ENCODE measurements at regions not wholly inside any gene's neighbourhood (a gene's known extent, or its start where the extent isn't known, plus 50 kb on each side); places are given as distances from the start of the nearest gene placed in this dataset.

GRCh38 chr10:6694447-6695140, 114.5 kb upstream of the PRKCQ start:
- no peak for DNase-seq
- intact Hi-C loops (cut with DNase I; ENCODE audit: low total_unique reads), result no loop called here
- H3K27ac ChIP-seq, result no peak overlapping the region
- no peaks in the 10 kb centered on the region for H3K36me3 ChIP-seq
- WGBS, 5 donors, result 66 to 86% (median 78%) methylated on average over 8 of the region's 8 CpGs
- H3K4me1 ChIP-seq, result no peaks in the 10 kb centered on the region
- H3K4me3 ChIP-seq, result no peak overlapping the region
- peaks cover 0 to 6% (median 0%) of the 10 kb centered on the region in 7 donors for H3K27me3 ChIP-seq (replicated peaks in 1 of 7)
- no peak for TF ChIP-seq POLR2AphosphoS5 (IDR thresholded peaks at IDR 0.05)
- no peak for TF ChIP-seq CTCF (IDR thresholded peaks at IDR 0.05 in 8 of 11, conservative IDR thresholded peaks at IDR 0.05 in 3 of 11)
- TF ChIP-seq POLR2A (IDR thresholded peaks at IDR 0.05), result no peak
- H3K9me3 ChIP-seq, result no peaks in the 10 kb centered on the region

GRCh38 chr10:6692856-6693255, 112.8 kb upstream of the PRKCQ start:
- no peak for DNase-seq
- intact Hi-C loops (cut with DNase I; ENCODE audit: low total_unique reads), result no loop called here
- Histone ChIP-seq H3K4me3 (no peak overlapping the region), H3K36me3 (no peaks in the 10 kb centered on the region), H3K27ac (no peak overlapping the region), H3K4me1 (no peaks in the 10 kb centered on the region), H3K27me3 (replicated peaks in 1 of 7) (peaks cover 0 to 10% (median 0%) of the 10 kb centered on the region in 7 donors), H3K9me3 (no peaks in the 10 kb centered on the region)
- 77 to 97% (median 84%) methylated on average over 7 of the region's 7 CpGs for WGBS, 5 donors
- TF ChIP-seq POLR2AphosphoS5 (IDR thresholded peaks at IDR 0.05) (no peak), CTCF (IDR thresholded peaks at IDR 0.05 in 8 of 11, conservative IDR thresholded peaks at IDR 0.05 in 3 of 11) (no peak), POLR2A (IDR thresholded peaks at IDR 0.05) (no peak)

GRCh38 chr10:6692103-6692502, 112.0 kb upstream of the PRKCQ start:
- TF ChIP-seq CTCF (IDR thresholded peaks at IDR 0.05 in 8 of 11, conservative IDR thresholded peaks at IDR 0.05 in 3 of 11) (no peak), POLR2AphosphoS5 (IDR thresholded peaks at IDR 0.05) (no peak), POLR2A (IDR thresholded peaks at IDR 0.05) (no peak)
- intact Hi-C loops (cut with DNase I; ENCODE audit: low total_unique reads), result no loop called here
- Histone ChIP-seq H3K9me3 (no peaks in the 10 kb centered on the region), H3K36me3 (no peaks in the 10 kb centered on the region), H3K27me3 (replicated peaks in 1 of 7) (peaks cover 0 to 10% (median 0%) of the 10 kb centered on the region in 7 donors), H3K27ac (no peak overlapping the region), H3K4me1 (no peaks in the 10 kb centered on the region), H3K4me3 (no peak overlapping the region)
- 77 to 97% (median 82%) methylated on average over 2 of the region's 2 CpGs for WGBS, 5 donors
- no peak for DNase-seq

- WGBS, 5 donors, result 55 to 76% (median 67%) methylated on average over 5 of the region's 5 CpGs
- intact Hi-C loops (cut with DNase I; ENCODE audit: low total_unique reads), result no loop called here
These were observed 109.0 kb upstream of the PRKCQ start for GRCh38 chr10:6689036-6689435.

More at GRCh38 chr10:6689036-6689435, 109.0 kb upstream of the PRKCQ start:
- Histone ChIP-seq H3K27ac (no peak overlapping the region), H3K27me3 (replicated peaks in 1 of 7) (peaks cover 0 to 13% (median 0%) of the 10 kb centered on the region in 7 donors), H3K4me1 (no peaks in the 10 kb centered on the region), H3K4me3 (no peak overlapping the region), H3K36me3 (no peaks in the 10 kb centered on the region), H3K9me3 (no peaks in the 10 kb centered on the region)
- TF ChIP-seq CTCF (IDR thresholded peaks at IDR 0.05 in 8 of 11, conservative IDR thresholded peaks at IDR 0.05 in 3 of 11) (no peak), POLR2AphosphoS5 (IDR thresholded peaks at IDR 0.05) (no peak), POLR2A (IDR thresholded peaks at IDR 0.05) (no peak)
- DNase-seq, result no peak
